PC-3 (cell line): ENCODE measurements at regions not wholly inside any gene's neighbourhood (a gene's known extent, or its start where the extent isn't known, plus 50 kb on each side); places are given as distances from the start of the nearest gene placed in this dataset.

Experiments used
- CTCF ChIP-seq: fragments of 300-600 bp; sonication (generic); conservative IDR thresholded peaks from 2 replicates; pipeline ENCODE4 v1.5.1; 2017; ENCODE audit warnings: antibody characterized with exemption, low read depth, mild to moderate bottlenecking, low read length
- EZH2 ChIP-seq: fragments of 300-600 bp; sonication (generic); IDR thresholded peaks from one replicate; pipeline ENCODE4 v1.6.1; 2017; ENCODE audit warnings: antibody characterized with exemption, mild to moderate bottlenecking, low read length; ENCODE audit not compliant: unreplicated experiment

GRCh38 chr4:180101348-180102083 lies 2141.7 kb upstream of the TENM3 start:
- TF ChIP-seq CTCF = no peak
- TF ChIP-seq EZH2 = no peak
